AG04450 (cell line): ENCODE measurements at regions not wholly inside any gene's neighbourhood (a gene's known extent, or its start where the extent isn't known, plus 50 kb on each side); places are given as distances from the start of the nearest gene placed in this dataset.

Experiments
- CTCF ChIA-PET: fragments of 300-600, 350-600 bp; formaldehyde crosslinking; extraction: SDS; loops from one replicate; lab custom pipeline; 2022; ENCODE audit warnings: antibody characterized with exemption, inconsistent platforms; lab: Charles Lee
- POLR2A ChIA-PET: fragments of 350-600 bp; formaldehyde crosslinking; extraction: SDS; loops from one replicate; lab custom pipeline; 2021; ENCODE audit warnings: antibody characterized with exemption, inconsistent platforms; lab: Yijun Ruan, JAX
- DNase-seq: peaks from one replicate; pipeline ENCODE4 v3.0.0-alpha.2; 2011; ENCODE audit warnings: low read depth, low spot score
- H3K27ac ChIP-seq: one replicate; pipeline ENCODE4 v1.5.1; 2012; ENCODE audit warnings: low read depth, low read length, control low read depth
- H3K27me3 ChIP-seq: one replicate; pipeline ENCODE4 v1.6.0; 2012; ENCODE audit warnings: low read length; ENCODE audit not compliant: control insufficient read depth, insufficient read depth
- H3K4me3 ChIP-seq: 2 replicates; pipeline ENCODE4 v1.5.1; 2011; ENCODE audit warnings: mild to moderate bottlenecking, low read depth, low read length, control low read depth
- H3K9me3 ChIP-seq: 2 replicates; pipeline ENCODE4 v1.5.1; 2012; ENCODE audit warnings: low read length; ENCODE audit not compliant: control insufficient read depth, insufficient read depth
- TF ChIP-seq, protein P1 (sequence below): IDR thresholded peaks from 2 replicates; pipeline ENCODE4 v1.5.1; 2011; ENCODE audit warnings: low read depth, low read length, control low read depth, inconsistent platforms

DNA sequence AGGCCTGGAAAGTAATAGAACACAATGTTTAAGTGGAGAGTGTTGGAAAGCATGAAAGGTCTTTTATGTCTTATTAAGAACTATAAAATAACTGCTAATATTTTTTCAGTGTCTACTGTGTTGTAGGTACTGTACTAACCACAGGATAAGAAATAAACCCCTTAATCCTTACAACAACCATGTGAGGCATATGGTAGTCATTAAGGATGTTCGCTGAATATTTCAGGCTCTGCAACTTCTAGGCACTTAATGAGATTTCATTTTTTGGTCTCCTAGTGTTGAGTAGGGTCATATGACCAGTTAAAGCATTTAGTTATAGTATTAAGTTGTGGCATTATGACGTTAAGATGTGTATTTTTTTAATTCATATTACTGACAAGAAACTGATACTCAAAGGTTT is 346.6 kb upstream of the KCNH7 start:
- ChIA-PET POLR2A (no interaction called here), CTCF (interaction anchor here (0.9 to 1.4 kb wide), 4 partner anchors 16 to 876 kb away, joined by 3 to 8 read pairs (median 6); no protein-coding TSS in a partner anchor)
- TF ChIP-seq, protein P1, sequence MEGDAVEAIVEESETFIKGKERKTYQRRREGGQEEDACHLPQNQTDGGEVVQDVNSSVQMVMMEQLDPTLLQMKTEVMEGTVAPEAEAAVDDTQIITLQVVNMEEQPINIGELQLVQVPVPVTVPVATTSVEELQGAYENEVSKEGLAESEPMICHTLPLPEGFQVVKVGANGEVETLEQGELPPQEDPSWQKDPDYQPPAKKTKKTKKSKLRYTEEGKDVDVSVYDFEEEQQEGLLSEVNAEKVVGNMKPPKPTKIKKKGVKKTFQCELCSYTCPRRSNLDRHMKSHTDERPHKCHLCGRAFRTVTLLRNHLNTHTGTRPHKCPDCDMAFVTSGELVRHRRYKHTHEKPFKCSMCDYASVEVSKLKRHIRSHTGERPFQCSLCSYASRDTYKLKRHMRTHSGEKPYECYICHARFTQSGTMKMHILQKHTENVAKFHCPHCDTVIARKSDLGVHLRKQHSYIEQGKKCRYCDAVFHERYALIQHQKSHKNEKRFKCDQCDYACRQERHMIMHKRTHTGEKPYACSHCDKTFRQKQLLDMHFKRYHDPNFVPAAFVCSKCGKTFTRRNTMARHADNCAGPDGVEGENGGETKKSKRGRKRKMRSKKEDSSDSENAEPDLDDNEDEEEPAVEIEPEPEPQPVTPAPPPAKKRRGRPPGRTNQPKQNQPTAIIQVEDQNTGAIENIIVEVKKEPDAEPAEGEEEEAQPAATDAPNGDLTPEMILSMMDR = no peak
- Histone ChIP-seq H3K9me3 (no peaks in the 10 kb centered on the region), H3K4me3 (no peak overlapping the region), H3K27me3 (no peaks in the 10 kb centered on the region), H3K27ac (no peak overlapping the region)
- no peak for DNase-seq

DNA sequence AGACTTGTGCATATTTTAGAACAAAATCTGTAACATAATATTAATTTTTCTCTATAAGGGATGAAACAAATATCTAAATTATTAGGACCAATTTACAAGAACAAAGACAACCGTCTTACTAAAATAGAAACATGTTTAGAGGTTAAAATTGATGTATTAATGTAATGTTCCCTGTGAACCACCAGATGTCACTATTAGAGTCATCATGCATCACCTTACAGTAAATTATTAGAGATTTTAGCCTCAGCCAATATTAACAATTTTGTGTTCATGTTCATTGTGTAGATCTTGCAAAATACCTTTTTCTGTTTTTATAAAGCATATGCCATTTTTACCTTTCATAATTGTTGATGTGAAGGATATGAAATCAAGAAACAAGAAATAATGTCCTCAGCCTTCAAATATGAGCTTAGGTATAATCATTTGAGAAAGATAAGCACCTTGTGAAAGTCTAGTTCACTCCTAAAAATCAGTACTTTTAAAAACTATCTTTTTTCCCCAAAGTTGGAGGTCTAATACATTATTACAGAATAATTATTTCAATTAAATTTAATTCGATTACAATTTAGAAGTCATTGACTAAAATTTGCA is 344.3 kb upstream of the KCNH7 start:
- no peak for DNase-seq
- no peaks in the 10 kb centered on the region for H3K27me3 ChIP-seq
- H3K4me3 ChIP-seq = no peak overlapping the region
- POLR2A ChIA-PET = no interaction called here
- CTCF ChIA-PET = interaction anchor here (0.6 to 7.2 kb wide), 34 partner anchors 8 to 1526 kb away, joined by 3 to 148 read pairs (median 4); no protein-coding TSS in a partner anchor
- no peak overlapping the region for H3K27ac ChIP-seq
- TF ChIP-seq, protein P1 = peak; percentile 63
- no peaks in the 10 kb centered on the region for H3K9me3 ChIP-seq

DNA sequence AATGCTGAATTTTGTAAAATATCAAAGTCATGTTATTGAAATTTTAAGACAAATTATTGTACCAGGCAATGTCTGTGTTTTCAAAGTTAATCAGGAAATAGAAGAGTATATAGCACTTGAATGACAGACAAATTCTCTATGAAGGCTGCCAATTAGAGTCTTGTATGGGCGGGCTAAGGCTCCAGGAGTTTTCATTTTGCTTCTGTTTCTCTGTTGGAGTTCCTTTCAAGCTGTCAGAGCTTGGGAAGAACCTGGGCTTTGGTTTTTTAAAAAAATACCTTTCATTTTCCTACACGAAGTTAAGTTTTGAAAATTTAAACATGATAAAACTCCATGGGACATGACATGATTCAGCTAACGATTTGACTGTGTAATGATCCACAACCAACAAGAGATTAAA is 339.0 kb upstream of the KCNH7 start:
- Histone ChIP-seq H3K9me3 (no peaks in the 10 kb centered on the region), H3K27ac (no peak overlapping the region), H3K27me3 (no peaks in the 10 kb centered on the region), H3K4me3 (no peak overlapping the region)
- CTCF ChIA-PET = interaction anchor here (0.6 to 7.2 kb wide), 2 partner anchors 7 to 61 kb away, joined by 5 to 148 read pairs; no protein-coding TSS in a partner anchor
- POLR2A ChIA-PET = no interaction called here
- TF ChIP-seq, protein P1 = no peak
- DNase-seq = no peak

- H3K27me3 ChIP-seq = no peaks in the 10 kb centered on the region
- POLR2A ChIA-PET = no interaction called here
- CTCF ChIA-PET = interaction anchor here (0.8 kb wide), 1 partner anchor 1304 kb away, joined by 3 read pairs; no protein-coding TSS in a partner anchor
- TF ChIP-seq, protein P1 = no peak
- DNase-seq = no peak
- no peak overlapping the region for H3K4me3 ChIP-seq
- H3K9me3 ChIP-seq = no peaks in the 10 kb centered on the region
- no peak overlapping the region for H3K27ac ChIP-seq
Measured at GRCh38 chr2:163175294-163175693, 336.7 kb upstream of the KCNH7 start.

DNA sequence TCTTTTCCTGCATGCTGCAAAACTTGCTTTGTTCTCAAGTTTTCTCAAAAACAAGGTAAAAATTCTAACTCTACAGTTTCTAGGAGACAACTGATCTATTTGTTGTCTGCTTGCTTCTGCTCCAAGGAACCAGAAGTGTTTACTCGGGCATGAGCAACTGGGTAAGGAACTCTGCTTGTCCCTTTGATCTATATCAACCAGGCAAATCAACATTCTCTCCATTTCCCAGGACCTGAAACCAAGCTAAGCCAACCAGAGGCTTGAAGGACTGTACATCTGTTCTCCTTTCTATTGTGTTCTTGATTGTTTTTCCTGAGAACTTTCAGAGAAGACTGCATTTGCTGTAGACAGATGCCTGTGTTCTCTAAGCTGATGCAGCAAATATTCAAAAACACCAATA is 335.0 kb upstream of the KCNH7 start:
- DNase-seq = no peak
- H3K4me3 ChIP-seq = no peak overlapping the region
- no peak overlapping the region for H3K27ac ChIP-seq
- no peaks in the 10 kb centered on the region for H3K9me3 ChIP-seq
- ChIA-PET POLR2A (no interaction called here), CTCF (interaction anchor here (0.9 to 8.1 kb wide), 3 partner anchors 8 to 1387 kb away, joined by 3 to 148 read pairs (median 3); no protein-coding TSS in a partner anchor)
- TF ChIP-seq, protein P1 = no peak
- no peaks in the 10 kb centered on the region for H3K27me3 ChIP-seq
